NCI-H2196 treated with DMSO at 0.1 percent for 48 hours (cell line): ENCODE measurements at regions not wholly inside any gene's neighbourhood (a gene's known extent, or its start where the extent isn't known, plus 50 kb on each side); places are given as distances from the start of the nearest gene placed in this dataset.

Experiments used
- DNase-seq: peaks from one replicate; lab custom pipeline; 2025; ENCODE audit not compliant: unreplicated experiment; lab: John Stamatoyannopoulos, UW

GRCh38 chr6:167564416-167565250 lies 239.7 kb downstream of the TTLL2 start:
- no peak for DNase-seq

GRCh38 chr6:167565388-167565787 lies 240.5 kb downstream of the TTLL2 start:
- no peak for DNase-seq

- DNase-seq = no peak
Measured at GRCh38 chr6:167565884-167566599, 241.2 kb downstream of the TTLL2 start.

GRCh38 chr6:167566711-167567141 lies 241.8 kb downstream of the TTLL2 start:
- no peak for DNase-seq

GRCh38 chr6:167567142-167568033 lies 242.5 kb downstream of the TTLL2 start:
- no peak for DNase-seq

- DNase-seq = no peak
Measured at GRCh38 chr6:167568407-167569024, 243.6 kb downstream of the TTLL2 start.

GRCh38 chr6:167569041-167569805 lies 244.3 kb downstream of the TTLL2 start:
- no peak for DNase-seq

- DNase-seq = no peak
Measured at GRCh38 chr6:167569879-167570278, 245.0 kb downstream of the TTLL2 start.

- DNase-seq = no peak
Measured at GRCh38 chr6:167570460-167571400, 245.8 kb downstream of the TTLL2 start.

- no peak for DNase-seq
Measured at GRCh38 chr6:167571550-167571949, 246.7 kb downstream of the TTLL2 start.

GRCh38 chr6:167572106-167572505 lies 247.2 kb downstream of the TTLL2 start:
- no peak for DNase-seq

GRCh38 chr6:167572841-167573271 lies 248.0 kb downstream of the TTLL2 start:
- no peak for DNase-seq

- no peak for DNase-seq
Measured at GRCh38 chr6:167573461-167574215, 248.8 kb downstream of the TTLL2 start.

GRCh38 chr6:167574431-167575151 lies 249.7 kb downstream of the TTLL2 start:
- no peak for DNase-seq

- no peak for DNase-seq
Measured at GRCh38 chr6:167575158-167575696, 250.3 kb downstream of the TTLL2 start.

- no peak for DNase-seq
Measured at GRCh38 chr6:167576050-167576741, 250.5 kb upstream of the AFDN start.
